ENCODE measurements at regions not wholly inside any gene's neighbourhood (a gene's known extent, or its start where the extent isn't known, plus 50 kb on each side); places are given as distances from the start of the nearest gene placed in this dataset.

DNA sequence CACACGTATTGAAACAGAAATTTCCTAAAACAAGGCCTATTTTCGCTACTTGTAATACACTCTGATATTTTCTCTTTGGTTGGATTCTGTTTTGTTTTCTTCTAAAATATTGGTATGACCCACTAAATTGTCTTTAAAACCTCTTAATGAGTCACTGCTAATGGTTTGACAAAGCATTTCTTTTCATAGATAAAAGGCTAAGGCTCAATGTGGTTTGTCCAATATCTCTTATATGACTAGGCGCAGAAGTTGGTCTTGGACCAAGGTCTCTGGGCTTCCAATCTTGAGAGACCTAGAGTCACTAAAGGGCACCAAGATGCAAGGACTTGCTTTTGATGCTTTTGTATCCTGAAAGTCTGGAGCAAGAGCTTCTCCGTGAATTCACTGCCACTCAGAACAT, 498.2 kb upstream of the TCF4 start:
- Histone ChIP-seq H3K4me1 (ENCODE audit: insufficient read depth, low read length) (peaks cover 9% of the 10 kb centered on the region), H3K27me3 (ENCODE audit: insufficient read depth, low read length) (no peaks in the 10 kb centered on the region), H3K4me3 (ENCODE audit: insufficient read depth, low read depth, low read length) (no peak overlapping the region), H3K9me3 (ENCODE audit: insufficient read depth, low read depth, low read length) (no peaks in the 10 kb centered on the region), H2AFZ (ENCODE audit: low read depth, low read length) (no peak overlapping the region), H4K20me1 (ENCODE audit: insufficient read depth, low read length) (no peaks in the 10 kb centered on the region), H3K27ac (ENCODE audit: low read depth, low read length) (no peak overlapping the region), H3K79me2 (ENCODE audit: insufficient read depth, low read length) (no peaks in the 10 kb centered on the region), H3K4me2 (ENCODE audit: low read length) (no peak overlapping the region), H3K36me3 (ENCODE audit: insufficient read depth, low read length) (no peaks in the 10 kb centered on the region), H3K9ac (ENCODE audit: low read length) (no peak overlapping the region)
- no peak overlapping the region for H3K4me3 Mint-ChIP-seq (ENCODE audit: unreplicated experiment)
- no peaks in the 10 kb centered on the region for H3K9me3 Mint-ChIP-seq (ENCODE audit: unreplicated experiment)
- no peaks in the 10 kb centered on the region for H3K27me3 Mint-ChIP-seq (ENCODE audit: low read depth, unreplicated experiment)
- TF ChIP-seq, protein P1, sequence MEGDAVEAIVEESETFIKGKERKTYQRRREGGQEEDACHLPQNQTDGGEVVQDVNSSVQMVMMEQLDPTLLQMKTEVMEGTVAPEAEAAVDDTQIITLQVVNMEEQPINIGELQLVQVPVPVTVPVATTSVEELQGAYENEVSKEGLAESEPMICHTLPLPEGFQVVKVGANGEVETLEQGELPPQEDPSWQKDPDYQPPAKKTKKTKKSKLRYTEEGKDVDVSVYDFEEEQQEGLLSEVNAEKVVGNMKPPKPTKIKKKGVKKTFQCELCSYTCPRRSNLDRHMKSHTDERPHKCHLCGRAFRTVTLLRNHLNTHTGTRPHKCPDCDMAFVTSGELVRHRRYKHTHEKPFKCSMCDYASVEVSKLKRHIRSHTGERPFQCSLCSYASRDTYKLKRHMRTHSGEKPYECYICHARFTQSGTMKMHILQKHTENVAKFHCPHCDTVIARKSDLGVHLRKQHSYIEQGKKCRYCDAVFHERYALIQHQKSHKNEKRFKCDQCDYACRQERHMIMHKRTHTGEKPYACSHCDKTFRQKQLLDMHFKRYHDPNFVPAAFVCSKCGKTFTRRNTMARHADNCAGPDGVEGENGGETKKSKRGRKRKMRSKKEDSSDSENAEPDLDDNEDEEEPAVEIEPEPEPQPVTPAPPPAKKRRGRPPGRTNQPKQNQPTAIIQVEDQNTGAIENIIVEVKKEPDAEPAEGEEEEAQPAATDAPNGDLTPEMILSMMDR (IDR thresholded peaks at IDR 0.05; ENCODE audit: insufficient read depth, low read depth, low read length): no peak
- TF ChIP-seq EZH2 (IDR thresholded peaks at IDR 0.05; ENCODE audit: insufficient read depth, low read length): no peak
- DNase-seq (ENCODE audit: low read depth) (peak; percentile 74), FAIRE-seq (no peak)
- no peaks in the 10 kb centered on the region for H3K36me3 Mint-ChIP-seq (ENCODE audit: low read depth, unreplicated experiment)
- no peak overlapping the region for H3K27ac Mint-ChIP-seq (ENCODE audit: unreplicated experiment)
- peaks cover 11% of the 10 kb centered on the region for H3K4me1 Mint-ChIP-seq (ENCODE audit: low read depth, unreplicated experiment)

DNA sequence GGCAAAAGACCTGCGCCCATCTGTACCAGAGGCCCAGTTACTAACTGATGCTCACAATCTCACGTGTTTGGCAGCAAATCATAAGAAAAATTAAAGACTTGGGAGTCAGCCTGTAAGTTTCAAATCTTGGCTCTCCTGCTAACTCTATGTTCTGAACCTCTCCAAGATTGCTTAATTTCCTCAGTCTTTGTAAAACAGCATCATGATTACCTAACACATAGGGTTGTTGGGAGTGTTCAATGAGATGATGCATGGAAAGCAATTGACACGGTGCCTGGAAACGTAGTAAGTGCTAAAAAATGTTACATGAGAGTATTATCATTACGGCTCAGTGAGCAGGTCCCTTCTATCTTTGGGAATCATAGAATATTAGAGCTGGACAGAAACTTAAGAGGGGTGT, 497.6 kb upstream of the TCF4 start:
- Mint-ChIP-seq H3K4me1 (ENCODE audit: low read depth, unreplicated experiment) (peaks cover 11% of the 10 kb centered on the region), H3K27ac (ENCODE audit: unreplicated experiment) (no peak overlapping the region), H3K4me3 (ENCODE audit: unreplicated experiment) (no peak overlapping the region), H3K9me3 (ENCODE audit: unreplicated experiment) (no peaks in the 10 kb centered on the region), H3K36me3 (ENCODE audit: low read depth, unreplicated experiment) (no peaks in the 10 kb centered on the region), H3K27me3 (ENCODE audit: low read depth, unreplicated experiment) (no peaks in the 10 kb centered on the region)
- H3K36me3 ChIP-seq (ENCODE audit: insufficient read depth, low read length): no peaks in the 10 kb centered on the region
- no peak overlapping the region for H2AFZ ChIP-seq (ENCODE audit: low read depth, low read length)
- FAIRE-seq: peak; percentile 67
- TF ChIP-seq EZH2 (IDR thresholded peaks at IDR 0.05; ENCODE audit: insufficient read depth, low read length): no peak
- TF ChIP-seq, protein P1 (IDR thresholded peaks at IDR 0.05; ENCODE audit: insufficient read depth, low read depth, low read length): no peak
- H3K9me3 ChIP-seq (ENCODE audit: insufficient read depth, low read depth, low read length): no peaks in the 10 kb centered on the region
- H3K9ac ChIP-seq (ENCODE audit: low read length): no peak overlapping the region
- no peak overlapping the region for H3K4me3 ChIP-seq (ENCODE audit: insufficient read depth, low read depth, low read length)
- H3K4me1 ChIP-seq (ENCODE audit: insufficient read depth, low read length): peaks cover 9% of the 10 kb centered on the region
- H3K27me3 ChIP-seq (ENCODE audit: insufficient read depth, low read length): no peaks in the 10 kb centered on the region
- no peak overlapping the region for H3K4me2 ChIP-seq (ENCODE audit: low read length)
- no peaks in the 10 kb centered on the region for H4K20me1 ChIP-seq (ENCODE audit: insufficient read depth, low read length)
- H3K79me2 ChIP-seq (ENCODE audit: insufficient read depth, low read length): no peaks in the 10 kb centered on the region
- peak; percentile 95 for DNase-seq (ENCODE audit: low read depth)
- H3K27ac ChIP-seq (ENCODE audit: low read depth, low read length): no peak overlapping the region

DNA sequence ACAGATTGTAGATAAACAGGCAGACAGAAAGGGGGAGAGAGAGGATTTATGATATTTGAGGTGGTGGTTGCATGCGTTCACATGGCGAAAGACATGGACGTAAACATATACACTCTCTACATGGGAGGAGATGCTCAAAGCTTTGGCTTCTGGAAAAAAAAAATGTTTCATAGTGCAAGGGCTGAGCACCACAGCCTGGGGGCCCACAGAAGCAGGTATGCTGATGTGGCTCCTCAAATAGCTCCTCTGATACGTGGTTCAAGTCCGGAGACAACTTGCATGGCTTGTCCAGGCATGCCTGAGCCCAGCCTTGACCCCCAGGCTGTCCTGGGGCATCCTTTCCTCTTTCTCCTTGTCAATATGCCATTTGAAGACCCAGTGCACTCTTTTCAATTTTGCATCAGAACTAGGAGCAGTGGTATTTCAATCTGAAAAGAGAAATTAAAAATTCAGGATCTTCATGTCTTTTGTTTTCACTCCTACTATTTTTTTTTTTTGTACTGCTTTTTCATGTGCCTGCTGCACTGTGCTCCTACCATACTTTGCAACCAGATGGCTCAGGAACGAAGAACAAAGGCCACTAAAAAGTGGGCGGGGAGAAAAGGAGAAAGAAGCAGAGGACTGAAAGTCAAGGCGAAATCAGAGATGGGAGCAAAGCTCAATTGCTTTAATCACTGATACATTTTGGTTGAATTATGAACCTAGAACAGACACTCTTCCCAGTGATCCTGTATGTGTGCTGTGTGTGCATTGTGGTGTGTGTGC, 495.7 kb upstream of the TCF4 start:
- FAIRE-seq: no peak
- no peak overlapping the region for H2AFZ ChIP-seq (ENCODE audit: low read depth, low read length)
- Mint-ChIP-seq H3K27me3 (ENCODE audit: low read depth, unreplicated experiment) (no peaks in the 10 kb centered on the region), H3K4me1 (ENCODE audit: low read depth, unreplicated experiment) (peaks cover 11% of the 10 kb centered on the region), H3K27ac (ENCODE audit: unreplicated experiment) (no peak overlapping the region), H3K36me3 (ENCODE audit: low read depth, unreplicated experiment) (no peaks in the 10 kb centered on the region), H3K9me3 (ENCODE audit: unreplicated experiment) (no peaks in the 10 kb centered on the region), H3K4me3 (ENCODE audit: unreplicated experiment) (no peak overlapping the region)
- TF ChIP-seq EZH2 (IDR thresholded peaks at IDR 0.05; ENCODE audit: insufficient read depth, low read length): no peak
- TF ChIP-seq, protein P1 (IDR thresholded peaks at IDR 0.05; ENCODE audit: insufficient read depth, low read depth, low read length): no peak
- peaks cover 9% of the 10 kb centered on the region for H3K4me1 ChIP-seq (ENCODE audit: insufficient read depth, low read length)
- no peaks in the 10 kb centered on the region for H3K9me3 ChIP-seq (ENCODE audit: insufficient read depth, low read depth, low read length)
- H3K79me2 ChIP-seq (ENCODE audit: insufficient read depth, low read length): no peaks in the 10 kb centered on the region
- H3K27ac ChIP-seq (ENCODE audit: low read depth, low read length): no peak overlapping the region
- no peak overlapping the region for H3K4me3 ChIP-seq (ENCODE audit: insufficient read depth, low read depth, low read length)
- DNase-seq (ENCODE audit: low read depth): no peak
- no peak overlapping the region for H3K9ac ChIP-seq (ENCODE audit: low read length)
- H3K36me3 ChIP-seq (ENCODE audit: insufficient read depth, low read length): no peaks in the 10 kb centered on the region
- no peaks in the 10 kb centered on the region for H4K20me1 ChIP-seq (ENCODE audit: insufficient read depth, low read length)
- H3K27me3 ChIP-seq (ENCODE audit: insufficient read depth, low read length): no peaks in the 10 kb centered on the region
- H3K4me2 ChIP-seq (ENCODE audit: low read length): no peak overlapping the region
